HG03457 (cell line): ENCODE measurements at regions not wholly inside any gene's neighbourhood (a gene's known extent, or its start where the extent isn't known, plus 50 kb on each side); places are given as distances from the start of the nearest gene placed in this dataset.
"Not testable (repeated sequence)": the region's sequence is repeated elsewhere in the genome, so short reads cannot be mapped to it uniquely, and the experiment has no call there.

ENCODE experiments used
- ATAC-seq: cut with Tn5 transposase; IDR thresholded peaks from one replicate; pipeline ENCODE4 v1.9.1; 2021; ENCODE audit warnings: moderate number of reproducible peaks; ENCODE audit not compliant: unreplicated experiment

GRCh38 chrX:38937400-38937799 is 136.1 kb downstream of the MID1IP1 start:
- no peak for ATAC-seq

- ATAC-seq: no peak
These were observed 136.7 kb downstream of the MID1IP1 start for GRCh38 chrX:38937926-38938325.

GRCh38 chrX:38939067-38939466 is 137.8 kb downstream of the MID1IP1 start:
- no peak for ATAC-seq

- ATAC-seq: no peak
These were observed 139.3 kb downstream of the MID1IP1 start for GRCh38 chrX:38940547-38940946.

GRCh38 chrX:38941675-38942074 is 140.4 kb downstream of the MID1IP1 start:
- no peak for ATAC-seq

- no peak for ATAC-seq
These were observed 141.9 kb downstream of the MID1IP1 start for GRCh38 chrX:38943120-38943519.

- no peak for ATAC-seq
These were observed 146.8 kb downstream of the MID1IP1 start for GRCh38 chrX:38948046-38948445.

GRCh38 chrX:38954520-38954919 is 153.3 kb downstream of the MID1IP1 start:
- no peak for ATAC-seq

- no peak for ATAC-seq
These were observed 158.5 kb downstream of the MID1IP1 start for GRCh38 chrX:38959736-38960135.

- no peak for ATAC-seq
These were observed 158.9 kb downstream of the MID1IP1 start for GRCh38 chrX:38960137-38960536.

GRCh38 chrX:38961936-38962335 is 160.7 kb downstream of the MID1IP1 start:
- no peak for ATAC-seq

- ATAC-seq: not testable (repeated sequence)
These were observed 162.0 kb downstream of the MID1IP1 start for GRCh38 chrX:38963244-38963643.

GRCh38 chrX:38965888-38966287 is 164.6 kb downstream of the MID1IP1 start:
- ATAC-seq: no peak

- no peak for ATAC-seq
These were observed 167.3 kb downstream of the MID1IP1 start for GRCh38 chrX:38968344-38969216.

GRCh38 chrX:38970074-38970473 is 168.8 kb downstream of the MID1IP1 start:
- no peak for ATAC-seq

GRCh38 chrX:38970845-38971244 is 169.6 kb downstream of the MID1IP1 start:
- ATAC-seq: no peak

GRCh38 chrX:38973322-38973721 is 172.1 kb downstream of the MID1IP1 start:
- no peak for ATAC-seq

GRCh38 chrX:38974542-38974941 is 173.3 kb downstream of the MID1IP1 start:
- ATAC-seq: no peak

- no peak for ATAC-seq
These were observed 174.2 kb downstream of the MID1IP1 start for GRCh38 chrX:38975368-38975942.

GRCh38 chrX:38982370-38982769 is 181.1 kb downstream of the MID1IP1 start:
- no peak for ATAC-seq

GRCh38 chrX:38982843-38983242 is 181.6 kb downstream of the MID1IP1 start:
- no peak for ATAC-seq

GRCh38 chrX:38985375-38985774 is 184.1 kb downstream of the MID1IP1 start:
- ATAC-seq: no peak
